Colon (tissue), 2 donors: ENCODE measurements at regions not wholly inside any gene's neighbourhood (a gene's known extent, or its start where the extent isn't known, plus 50 kb on each side); places are given as distances from the start of the nearest gene placed in this dataset.
"Not testable (repeated sequence)": the region's sequence is repeated elsewhere in the genome, so short reads cannot be mapped to it uniquely, and the experiment has no call there.

Experiments
- FAIRE-seq: peaks from 2 replicates; lab custom pipeline; 2012; peaks lifted over from hg19 to GRCh38; lab: Jason Lieb, UNC
- donor health status: control.
- donor health status: control.

DNA sequence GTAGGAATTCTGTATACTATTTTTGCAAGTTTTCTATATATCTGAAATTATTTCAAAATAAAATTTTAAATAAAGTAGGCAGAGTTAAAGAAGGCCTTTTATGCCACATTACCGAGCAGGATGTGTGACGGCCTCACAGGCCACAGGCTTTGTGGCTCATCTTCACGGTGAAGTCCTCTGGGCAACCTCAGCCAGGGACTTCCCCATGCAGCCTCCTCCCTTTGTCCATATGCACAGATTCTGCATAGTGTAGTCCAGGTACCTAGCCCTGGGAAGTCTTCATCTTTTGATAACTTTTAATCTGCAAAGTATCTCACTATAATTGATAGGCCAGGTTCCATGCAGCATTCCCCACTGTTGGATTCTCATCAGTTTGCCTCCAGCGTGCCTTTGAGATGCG is 62.8 kb downstream of the ARHGAP11B start:
- not testable (repeated sequence) for FAIRE-seq

DNA sequence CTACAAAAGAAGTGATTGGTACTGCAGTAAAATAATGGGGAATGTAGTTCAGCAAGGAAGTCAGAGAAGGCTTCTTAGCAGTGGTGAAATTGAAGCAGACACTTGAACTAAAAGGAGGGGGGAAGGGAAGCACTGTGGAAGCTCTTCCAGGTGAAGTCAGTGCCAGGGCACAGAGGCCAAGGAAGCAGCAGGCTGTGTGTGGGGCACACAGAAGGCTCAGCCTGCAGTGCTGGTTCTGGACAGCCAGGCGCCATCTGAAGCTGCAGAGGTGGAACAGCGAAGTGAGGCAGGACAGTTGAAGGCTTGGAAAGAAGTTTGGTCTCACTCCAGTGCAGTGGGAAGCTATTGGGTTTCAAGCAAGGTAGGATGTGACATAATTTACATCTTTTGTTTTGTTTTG is 64.2 kb downstream of the ARHGAP11B start:
- FAIRE-seq = not testable (repeated sequence)

DNA sequence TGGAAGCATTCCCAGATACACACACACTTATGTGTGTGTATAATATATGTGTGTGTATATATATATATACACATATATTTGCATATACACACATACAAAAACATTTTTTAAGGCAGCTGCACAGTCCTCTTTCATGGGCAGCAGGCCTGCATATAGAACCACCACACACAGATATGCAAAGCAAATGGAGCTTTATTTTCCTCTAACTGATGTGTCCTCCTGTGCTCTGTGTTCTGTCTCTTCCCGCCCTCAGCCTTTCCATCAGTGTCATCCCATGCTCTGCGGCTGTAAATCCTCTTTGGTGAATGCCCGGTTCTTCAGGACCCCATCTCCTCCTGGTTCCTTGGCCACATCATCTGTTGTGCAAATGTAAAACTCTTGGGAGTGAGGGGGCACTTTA is 69.9 kb downstream of the ARHGAP11B start:
- not testable (repeated sequence) for FAIRE-seq

DNA sequence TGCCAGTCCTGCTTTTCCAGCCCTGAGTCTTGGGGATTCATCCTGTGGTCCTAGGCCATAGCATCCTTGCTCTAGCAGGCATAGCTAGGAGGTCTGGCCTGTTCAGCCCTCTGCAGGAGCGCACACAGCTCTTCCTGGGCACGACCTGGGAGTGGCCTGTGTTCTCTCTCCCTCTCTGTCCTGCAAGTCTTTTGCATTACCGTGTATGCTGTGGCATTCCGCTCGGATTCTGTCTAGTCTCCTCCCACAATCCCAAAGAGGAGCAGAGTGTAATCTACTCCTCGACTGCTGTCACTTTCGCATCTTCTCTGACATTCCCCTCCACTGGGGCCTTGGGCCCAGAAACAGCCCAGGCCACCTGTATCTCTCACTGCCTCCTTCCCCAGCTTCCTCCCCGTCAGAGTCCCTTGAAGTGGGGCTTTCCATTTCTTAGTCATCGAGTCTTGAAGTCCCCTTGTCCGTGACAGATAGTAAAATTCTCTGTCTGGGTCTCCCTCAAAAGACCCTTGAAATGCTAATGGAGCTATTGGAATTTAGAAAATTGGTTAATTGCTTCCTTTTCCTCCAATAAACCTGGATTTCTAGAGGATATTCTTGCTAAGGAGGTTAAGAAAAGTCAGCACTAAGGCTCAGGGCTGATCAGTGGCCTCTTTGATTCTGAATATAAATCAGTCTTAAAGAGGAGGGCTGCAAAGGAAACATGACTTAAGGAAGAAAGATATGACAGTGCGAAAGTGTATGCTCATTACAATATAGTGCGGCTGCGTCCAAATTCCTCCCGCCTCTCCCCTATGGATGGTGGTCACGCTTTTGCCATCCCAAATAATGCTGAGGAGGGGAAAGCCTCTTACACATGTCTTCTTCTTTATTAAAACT is 70.7 kb downstream of the ARHGAP11B start:
- FAIRE-seq = not testable (repeated sequence)

DNA sequence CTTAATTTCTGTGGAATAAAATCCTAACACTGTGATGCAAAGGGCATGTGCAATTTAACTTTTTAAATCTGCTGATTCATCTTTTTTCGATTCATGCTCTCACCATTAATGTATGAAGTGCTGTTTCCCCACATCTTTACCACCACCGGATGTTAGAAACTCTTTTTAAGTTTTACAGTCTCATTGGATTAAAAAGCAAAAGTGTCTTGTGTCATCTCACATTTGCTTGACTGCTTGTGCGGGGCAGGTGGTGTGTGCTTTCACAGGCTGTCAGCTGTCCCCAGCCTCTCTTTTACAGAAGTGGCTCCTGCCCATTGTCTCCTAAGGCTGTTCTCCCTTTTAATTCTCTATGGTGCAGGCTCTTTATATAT is 71.4 kb downstream of the ARHGAP11B start:
- FAIRE-seq = not testable (repeated sequence)

DNA sequence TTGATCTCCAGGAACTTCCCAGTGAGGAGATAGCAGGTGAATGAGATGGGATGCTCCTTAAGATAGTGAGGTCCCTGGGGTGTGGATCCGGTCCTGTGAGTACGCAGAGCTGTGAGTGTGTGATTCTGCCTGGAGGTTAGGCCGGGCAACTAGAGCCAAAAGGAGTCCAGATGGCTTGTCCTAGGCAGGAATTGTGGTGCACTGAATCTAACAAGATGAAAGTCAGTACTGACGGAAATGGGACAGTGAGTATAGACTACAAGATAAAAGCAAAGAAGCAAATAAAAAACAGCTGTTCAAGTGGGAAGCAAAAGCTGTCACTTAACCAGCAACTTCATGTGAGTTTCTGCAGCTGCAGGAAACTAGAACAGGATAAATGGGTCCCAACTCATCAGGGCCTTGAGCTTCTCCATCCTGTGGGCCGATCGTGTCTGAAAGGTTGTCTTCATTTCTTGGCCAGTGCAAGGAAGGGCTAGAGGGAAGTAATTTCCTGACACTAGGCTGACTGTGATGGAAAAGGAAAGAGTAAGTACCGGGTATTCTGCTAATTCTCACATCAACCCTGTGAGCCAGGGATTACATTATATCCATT is 74.2 kb downstream of the ARHGAP11B start:
- not testable (repeated sequence) for FAIRE-seq

DNA sequence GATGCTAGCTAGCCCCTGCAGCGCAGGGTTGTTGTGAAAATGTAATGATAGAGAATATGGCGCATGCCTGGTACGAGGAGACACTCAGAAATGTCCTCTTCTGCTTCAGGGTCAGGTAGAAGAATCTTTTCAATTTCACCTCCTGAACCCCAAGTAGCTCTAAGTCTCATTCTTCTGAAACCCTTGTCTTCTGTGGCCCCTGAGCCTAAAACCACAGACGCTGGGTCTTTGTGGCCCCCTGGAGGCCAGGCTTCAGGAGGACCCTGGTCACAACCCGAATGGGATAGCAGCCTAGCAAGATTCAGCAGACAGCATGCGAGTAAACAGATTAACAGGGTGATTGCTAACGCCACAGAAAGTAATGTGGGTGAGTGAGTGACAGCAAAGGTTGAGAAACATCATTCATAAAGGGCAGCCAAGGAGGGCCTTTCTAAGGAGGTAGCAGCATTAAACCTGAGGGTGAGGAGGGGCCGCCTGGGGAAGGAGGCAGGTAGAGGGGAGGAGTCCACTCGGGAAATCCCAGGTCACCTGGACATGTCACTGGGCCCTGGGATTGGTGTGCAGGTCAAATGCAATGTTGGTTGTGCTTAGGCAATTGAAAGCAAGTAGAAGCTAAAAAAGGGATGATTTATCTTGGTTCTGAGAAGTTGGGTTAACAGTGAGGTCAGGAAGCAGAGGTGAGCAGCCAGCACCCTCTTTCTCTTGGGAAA is 82.2 kb downstream of the ARHGAP11B start:
- FAIRE-seq = not testable (repeated sequence)

DNA sequence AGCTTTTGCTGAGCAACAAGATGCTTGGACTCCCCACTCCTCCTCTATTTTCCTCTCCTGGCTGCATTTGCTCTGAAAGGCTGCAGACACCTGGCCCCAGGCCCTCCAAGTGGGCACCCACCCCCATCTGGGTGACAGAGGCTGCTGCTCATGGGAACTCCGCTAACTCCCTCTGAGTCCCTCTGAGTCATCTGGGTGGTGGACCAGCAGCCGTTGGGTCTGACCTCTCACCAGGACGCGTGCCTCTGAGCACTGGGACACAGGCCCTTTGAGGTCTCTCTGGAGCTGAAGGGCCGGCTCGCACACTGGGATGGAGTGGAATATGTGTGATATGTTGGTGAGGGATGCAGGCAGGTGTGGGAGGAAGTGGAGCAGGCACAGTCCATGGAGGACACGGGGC is 82.9 kb downstream of the ARHGAP11B start:
- FAIRE-seq = not testable (repeated sequence)

DNA sequence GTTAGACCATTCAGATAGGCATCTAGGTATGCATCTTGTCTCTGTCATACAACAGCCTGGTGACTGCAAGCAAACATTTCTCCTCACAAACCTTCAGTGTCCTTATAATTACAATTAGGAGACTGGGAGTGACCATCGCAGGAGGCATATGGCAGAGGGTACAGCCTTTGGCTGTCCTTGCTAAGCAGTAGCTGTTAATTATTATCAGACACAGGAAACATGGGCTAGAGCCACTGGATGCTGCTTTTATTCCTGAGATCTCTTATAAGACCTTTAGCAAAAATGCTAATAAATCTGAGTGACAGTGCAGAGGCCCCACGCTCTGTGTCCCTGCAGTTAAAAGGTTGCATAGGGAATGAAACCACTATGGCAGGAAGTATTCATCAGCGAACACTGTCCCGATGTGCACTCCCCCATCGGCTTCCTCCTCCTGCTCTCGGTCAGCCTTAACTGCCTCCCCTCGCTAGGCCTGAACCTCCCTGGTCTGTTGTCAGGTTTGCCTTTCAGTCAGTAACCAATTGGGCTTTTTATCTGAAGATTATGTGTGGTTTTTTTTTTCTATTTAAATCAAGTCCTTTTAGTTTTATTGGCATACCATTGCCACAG is 92.2 kb downstream of the ARHGAP11B start:
- FAIRE-seq = not testable (repeated sequence)

DNA sequence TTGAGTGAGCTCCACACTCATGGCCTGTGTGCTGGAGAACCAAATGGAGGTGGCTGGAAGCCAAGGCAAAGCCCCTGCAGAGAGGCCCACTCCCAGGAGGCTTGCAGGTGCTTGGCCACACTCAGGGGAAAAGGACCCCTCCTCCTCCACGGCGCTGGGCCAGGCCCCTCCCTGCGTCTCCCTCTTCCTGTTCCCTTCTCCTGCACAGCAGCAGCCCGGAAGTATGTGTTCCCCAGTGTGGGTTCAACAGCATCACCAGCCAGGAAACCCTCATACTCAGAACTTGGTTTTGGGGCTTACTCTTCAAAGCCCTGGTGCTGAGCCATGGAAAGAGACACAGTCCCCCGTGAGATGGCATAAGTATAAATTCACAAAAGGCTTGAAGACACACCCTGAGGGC is 93.4 kb downstream of the ARHGAP11B start:
- not testable (repeated sequence) for FAIRE-seq

DNA sequence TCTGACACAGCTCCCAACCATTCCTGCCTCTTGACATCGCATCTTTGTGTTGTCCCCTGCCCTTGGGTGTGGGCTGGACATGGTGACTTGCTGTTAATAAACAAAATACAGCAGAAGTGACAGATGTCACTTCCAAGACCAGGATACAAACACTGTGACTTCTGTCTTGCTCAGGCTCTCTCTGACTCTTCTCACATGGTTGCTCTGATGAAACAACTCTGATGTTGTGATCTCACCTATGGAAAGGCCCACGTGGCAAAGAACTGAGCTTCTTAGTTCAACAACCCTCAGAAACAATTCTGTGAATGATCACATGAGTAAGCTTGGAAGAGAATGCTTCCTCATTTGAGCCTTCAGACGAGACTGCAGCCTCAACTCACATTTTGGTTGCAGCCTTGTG is 94.9 kb downstream of the ARHGAP11B start:
- FAIRE-seq = not testable (repeated sequence)

DNA sequence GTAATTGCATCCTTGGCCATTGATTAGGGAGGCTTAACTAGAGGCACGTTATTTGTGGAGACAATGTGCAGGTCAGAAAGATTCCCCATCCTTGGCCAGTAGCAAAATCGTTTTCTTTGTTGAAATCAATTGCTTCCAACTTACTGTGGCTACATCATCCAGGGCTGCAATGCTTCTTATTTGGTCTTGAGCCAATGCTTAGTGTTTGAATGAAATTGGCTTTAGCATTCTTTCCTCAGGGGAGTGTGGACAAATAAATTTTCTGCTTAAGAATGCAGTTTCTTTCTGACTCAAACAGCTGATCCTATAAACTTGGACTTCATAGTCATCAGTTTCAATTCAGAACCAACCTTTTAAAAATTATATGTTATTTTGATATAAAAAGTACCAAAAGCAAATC is 95.6 kb downstream of the ARHGAP11B start:
- FAIRE-seq = not testable (repeated sequence)

DNA sequence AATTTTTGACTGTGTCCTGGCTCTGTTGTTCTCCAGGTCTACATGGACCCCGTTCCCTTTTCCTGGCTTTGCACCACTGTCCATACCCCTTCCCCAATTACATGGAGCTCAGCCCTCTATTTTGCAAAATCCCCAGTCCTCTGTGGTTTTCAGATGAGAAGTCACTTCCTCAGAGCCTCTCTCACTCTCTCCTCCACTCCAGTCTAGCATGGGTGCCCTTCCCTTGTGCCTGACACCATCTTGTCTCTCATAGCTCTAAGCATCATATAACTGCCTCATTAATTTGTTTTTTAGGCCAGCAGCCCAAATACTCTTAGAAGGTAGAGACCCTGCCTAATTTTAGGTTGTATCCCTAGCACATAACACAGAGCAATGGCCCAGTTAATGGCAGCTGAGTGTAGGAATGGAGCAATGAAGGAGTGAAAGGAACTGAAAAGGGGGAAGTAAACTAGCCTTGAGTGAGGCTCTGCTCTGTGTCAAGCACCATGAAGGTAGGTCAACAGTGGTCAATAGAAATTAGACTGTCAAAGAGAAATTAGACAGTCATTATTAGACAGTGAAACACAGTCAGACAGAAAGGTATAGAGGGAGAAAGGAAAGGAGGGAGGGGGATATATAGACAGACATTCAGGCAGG is 97.7 kb downstream of the ARHGAP11B start:
- not testable (repeated sequence) for FAIRE-seq

DNA sequence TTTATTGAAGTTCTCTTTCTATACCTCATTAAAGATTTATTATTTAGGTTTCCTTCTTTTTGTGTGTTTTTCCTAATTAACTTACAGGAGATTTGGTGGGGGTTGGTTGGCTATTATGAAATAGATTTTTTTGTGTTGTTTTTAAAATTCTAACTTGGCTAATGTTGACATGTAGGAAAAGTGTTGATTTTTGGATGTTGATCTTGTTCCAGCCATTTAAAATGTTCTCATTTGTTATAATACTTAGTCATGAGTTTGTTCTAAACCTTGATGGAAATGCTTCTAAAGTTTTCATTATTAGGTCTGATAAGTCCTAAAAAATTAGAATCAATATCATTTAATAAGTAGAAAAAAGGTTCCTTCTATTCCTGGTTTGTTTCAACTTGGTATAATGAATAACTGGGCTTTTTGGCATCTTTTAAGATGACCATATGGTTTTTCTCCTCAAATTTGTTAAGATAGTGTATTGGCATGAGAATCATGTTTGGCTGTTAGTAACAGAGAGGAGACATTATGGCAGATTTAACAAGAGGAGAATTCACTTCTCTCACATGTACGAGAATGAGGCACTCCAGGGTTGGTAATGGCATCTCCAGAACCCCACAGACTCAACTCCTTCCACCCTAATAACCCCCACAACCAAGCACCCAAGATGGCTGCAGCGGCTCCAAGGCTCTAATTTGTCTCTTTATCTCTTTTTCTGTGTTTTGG is 104.1 kb downstream of the ARHGAP11B start:
- FAIRE-seq = peak; percentile 61

DNA sequence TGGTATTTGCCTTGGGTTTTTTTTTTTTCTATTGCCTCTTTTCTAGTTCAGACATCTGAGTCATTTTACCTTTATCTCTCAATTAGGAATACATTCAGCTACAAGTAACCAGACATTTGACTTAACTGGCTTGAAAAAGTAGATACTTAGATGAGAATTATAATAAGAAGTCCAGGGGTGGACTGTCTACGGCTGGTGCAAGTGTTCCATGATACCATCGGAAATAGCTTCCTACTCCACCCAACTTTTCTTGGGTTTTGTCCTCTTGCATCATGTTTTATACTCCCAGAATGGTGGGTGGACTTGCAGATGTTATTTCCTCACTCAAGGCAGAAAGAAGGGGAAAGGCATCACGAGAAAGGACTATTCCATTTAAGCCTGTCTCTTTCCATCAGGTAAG is 104.7 kb downstream of the ARHGAP11B start:
- not testable (repeated sequence) for FAIRE-seq

DNA sequence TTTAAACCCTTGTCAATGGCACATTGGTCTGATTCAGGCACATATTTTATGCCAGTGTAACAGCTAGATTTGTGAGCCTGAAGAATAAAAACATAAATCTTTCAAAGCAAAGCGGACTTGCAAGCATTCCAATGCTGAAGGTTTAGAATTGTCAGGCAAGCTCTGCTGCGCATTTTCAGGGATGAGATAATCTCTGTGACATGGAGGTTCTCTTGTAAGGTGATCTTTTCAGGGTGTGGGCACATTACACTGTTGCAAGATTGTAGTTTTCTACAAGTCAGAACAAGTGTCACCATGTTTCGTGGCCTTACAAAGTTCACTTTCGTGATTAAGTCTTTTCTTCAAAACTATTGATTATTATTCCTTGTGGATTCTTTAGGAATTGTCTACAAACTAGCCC is 106.2 kb downstream of the ARHGAP11B start:
- not testable (repeated sequence) for FAIRE-seq

DNA sequence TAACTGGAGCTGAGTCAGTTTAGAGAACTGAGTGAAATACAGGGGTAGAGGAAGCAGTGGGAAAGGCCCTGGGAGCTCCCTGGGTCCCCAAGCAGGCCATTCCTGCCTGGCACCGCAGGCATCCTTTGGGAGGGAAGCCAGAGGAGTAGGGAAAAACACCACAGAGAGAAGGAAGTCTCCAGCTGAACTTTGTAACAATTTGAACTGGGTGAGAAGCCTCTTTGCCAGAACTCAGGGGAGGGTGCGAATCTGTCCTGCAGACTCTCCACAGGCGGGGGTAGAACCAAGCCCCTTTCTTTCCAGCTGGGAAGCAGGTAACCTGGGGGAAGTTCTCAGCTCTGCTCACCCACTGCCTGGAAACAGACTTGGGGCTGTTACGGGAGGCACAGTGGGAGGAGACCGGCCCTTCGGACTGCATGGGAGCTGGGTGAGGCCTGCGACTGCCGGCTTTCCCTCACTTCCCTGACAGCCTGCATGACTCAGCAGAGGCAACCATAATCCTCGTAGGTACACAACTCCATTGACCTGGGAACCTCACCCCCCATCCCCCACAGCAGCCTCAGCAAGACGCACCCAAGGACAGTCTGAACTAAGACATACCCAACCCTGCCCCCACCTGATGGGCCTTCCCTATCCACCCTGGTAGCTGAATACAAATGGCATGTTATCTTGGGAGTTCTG is 110.1 kb downstream of the ARHGAP11B start:
- FAIRE-seq = not testable (repeated sequence)

DNA sequence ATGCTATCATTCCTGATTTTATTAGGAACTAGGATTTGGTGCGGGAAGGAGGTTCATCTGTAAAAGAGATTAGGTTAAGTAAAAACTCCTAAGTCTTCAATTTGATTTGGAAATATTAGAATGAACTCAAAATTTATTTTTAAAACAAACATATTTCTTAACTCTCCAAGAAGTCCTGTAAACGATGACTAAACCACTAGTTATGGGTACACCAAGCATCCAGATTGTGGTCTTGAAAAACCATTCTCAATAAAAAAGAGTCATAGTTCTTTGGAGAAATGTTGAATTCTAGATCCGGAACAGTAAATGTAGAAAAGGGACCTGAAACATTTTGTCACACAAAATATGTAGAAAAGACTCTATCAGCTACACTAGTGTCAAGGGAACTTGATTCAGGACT is 116.9 kb downstream of the ARHGAP11B start:
- FAIRE-seq = not testable (repeated sequence)

DNA sequence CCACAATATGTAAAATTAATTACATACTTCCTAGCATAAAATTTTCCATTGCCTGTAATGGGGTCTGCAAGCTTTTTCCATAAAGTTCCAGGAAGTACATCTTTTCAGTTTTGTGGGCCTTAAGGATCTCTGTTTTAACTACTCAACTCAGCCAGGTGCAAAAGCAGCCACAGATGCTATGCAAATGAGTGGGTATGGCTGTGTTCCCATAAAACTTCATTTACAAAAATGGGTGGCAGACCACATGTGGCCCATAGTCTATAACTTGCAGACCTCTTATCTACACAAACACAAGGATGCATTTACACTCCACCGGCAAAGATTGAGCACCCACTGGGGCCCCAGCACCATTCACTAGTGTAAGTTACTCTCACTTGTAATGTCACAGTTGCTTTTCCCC is 123.1 kb downstream of the ARHGAP11B start:
- not testable (repeated sequence) for FAIRE-seq

DNA sequence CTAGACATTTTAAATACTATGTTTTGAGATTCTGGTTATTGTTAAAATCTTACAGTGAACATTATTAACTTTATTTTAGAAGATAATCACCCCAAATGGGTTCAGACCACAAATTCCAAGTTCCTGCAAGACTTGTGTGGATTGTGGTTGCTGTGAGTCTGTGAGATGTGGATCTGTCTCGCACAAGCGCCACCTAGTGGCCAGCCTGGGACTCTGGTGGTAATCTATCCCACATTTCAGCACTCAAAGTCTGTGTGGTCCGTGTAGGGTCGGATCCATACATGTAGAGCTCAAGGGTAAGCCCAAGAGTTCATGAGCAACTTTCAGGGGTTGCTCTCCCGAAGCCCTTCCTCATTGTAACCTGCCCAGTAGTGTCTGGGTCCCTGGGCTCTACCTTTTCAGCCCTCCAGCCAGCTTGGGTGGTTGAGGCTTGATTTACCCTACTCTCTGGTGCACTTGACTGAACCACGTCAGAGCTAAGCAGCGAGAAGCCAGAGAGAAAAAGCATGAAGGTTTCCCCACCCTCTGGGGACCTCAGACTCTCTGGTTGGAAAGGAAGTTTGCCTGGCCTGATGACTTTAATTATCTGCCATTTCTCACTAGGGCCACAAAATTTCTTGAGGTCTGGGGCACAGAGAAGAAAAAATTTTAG is 129.2 kb downstream of the ARHGAP11B start:
- FAIRE-seq = not testable (repeated sequence)
